ENCODE measurements at regions not wholly inside any gene's neighbourhood (a gene's known extent, or its start where the extent isn't known, plus 50 kb on each side); places are given as distances from the start of the nearest gene placed in this dataset.

DNA sequence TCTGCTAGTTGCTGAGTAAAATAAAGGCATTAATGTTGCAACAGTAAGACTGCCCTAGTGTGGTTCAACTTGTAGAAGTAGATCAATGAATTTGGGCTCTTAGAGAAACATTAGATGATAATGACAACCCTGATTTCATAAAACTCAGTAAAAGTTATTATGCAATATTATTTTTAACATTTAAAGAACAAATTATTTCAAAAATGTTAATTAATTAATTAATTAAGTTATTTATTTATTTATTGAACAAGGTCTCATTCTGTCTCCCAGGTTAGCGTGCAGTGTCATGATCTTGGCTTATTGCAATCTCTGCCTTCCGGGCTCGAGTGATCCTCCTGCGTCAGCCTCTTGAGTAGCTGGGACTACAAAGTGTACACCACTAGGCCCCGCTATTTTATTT, 1016.4 kb downstream of the VRK1 start:
- Histone ChIP-seq H3K27ac (no peak overlapping the region), H3K27me3 (no peaks in the 10 kb centered on the region), H3K4me3 (no peak overlapping the region), H3K36me3 (no peaks in the 10 kb centered on the region), H3K4me1 (no peaks in the 10 kb centered on the region), H3K9me3 (peaks cover 0 to 5% (median 0%) of the 10 kb centered on the region in 4 donors)
- WGBS, 2 donors = 92 to 97% methylated on average over 5 of the region's 5 CpGs
- no peak for TF ChIP-seq EP300 (IDR thresholded peaks at IDR 0.05)
- TF ChIP-seq, protein P1, sequence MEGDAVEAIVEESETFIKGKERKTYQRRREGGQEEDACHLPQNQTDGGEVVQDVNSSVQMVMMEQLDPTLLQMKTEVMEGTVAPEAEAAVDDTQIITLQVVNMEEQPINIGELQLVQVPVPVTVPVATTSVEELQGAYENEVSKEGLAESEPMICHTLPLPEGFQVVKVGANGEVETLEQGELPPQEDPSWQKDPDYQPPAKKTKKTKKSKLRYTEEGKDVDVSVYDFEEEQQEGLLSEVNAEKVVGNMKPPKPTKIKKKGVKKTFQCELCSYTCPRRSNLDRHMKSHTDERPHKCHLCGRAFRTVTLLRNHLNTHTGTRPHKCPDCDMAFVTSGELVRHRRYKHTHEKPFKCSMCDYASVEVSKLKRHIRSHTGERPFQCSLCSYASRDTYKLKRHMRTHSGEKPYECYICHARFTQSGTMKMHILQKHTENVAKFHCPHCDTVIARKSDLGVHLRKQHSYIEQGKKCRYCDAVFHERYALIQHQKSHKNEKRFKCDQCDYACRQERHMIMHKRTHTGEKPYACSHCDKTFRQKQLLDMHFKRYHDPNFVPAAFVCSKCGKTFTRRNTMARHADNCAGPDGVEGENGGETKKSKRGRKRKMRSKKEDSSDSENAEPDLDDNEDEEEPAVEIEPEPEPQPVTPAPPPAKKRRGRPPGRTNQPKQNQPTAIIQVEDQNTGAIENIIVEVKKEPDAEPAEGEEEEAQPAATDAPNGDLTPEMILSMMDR (IDR thresholded peaks at IDR 0.05) = no peak
- no peak for TF ChIP-seq POLR2A (IDR thresholded peaks at IDR 0.05)
- no peak for DNase-seq (ENCODE audit: low spot score in 2 of 2)

- DNase-seq (ENCODE audit: low spot score in 2 of 2) = no peak
- Histone ChIP-seq H3K4me1 (no peaks in the 10 kb centered on the region), H3K9me3 (peaks cover 0 to 5% (median 0%) of the 10 kb centered on the region in 4 donors), H3K27me3 (no peaks in the 10 kb centered on the region), H3K4me3 (no peak overlapping the region), H3K27ac (no peak overlapping the region), H3K36me3 (no peaks in the 10 kb centered on the region)
- 64 to 72% methylated on average over 2 of the region's 2 CpGs for WGBS, 2 donors
- TF ChIP-seq POLR2A (IDR thresholded peaks at IDR 0.05) = no peak
- TF ChIP-seq EP300 (IDR thresholded peaks at IDR 0.05) = no peak
These were observed 1023.6 kb downstream of the VRK1 start for GRCh38 chr14:97820781-97821180.

- H3K36me3 ChIP-seq = no peaks in the 10 kb centered on the region
- 23 to 68% methylated on average over 1 of the region's 1 CpG for whole genome bisulfite sequencing, 2 donors
- no peak for TF ChIP-seq POLR2A (IDR thresholded peaks at IDR 0.05)
- TF ChIP-seq, protein P1 (IDR thresholded peaks at IDR 0.05) = no peak
- no peak for TF ChIP-seq EP300 (IDR thresholded peaks at IDR 0.05)
These were observed 1027.0 kb downstream of the VRK1 start for GRCh38 chr14:97824218-97824617.

DNA sequence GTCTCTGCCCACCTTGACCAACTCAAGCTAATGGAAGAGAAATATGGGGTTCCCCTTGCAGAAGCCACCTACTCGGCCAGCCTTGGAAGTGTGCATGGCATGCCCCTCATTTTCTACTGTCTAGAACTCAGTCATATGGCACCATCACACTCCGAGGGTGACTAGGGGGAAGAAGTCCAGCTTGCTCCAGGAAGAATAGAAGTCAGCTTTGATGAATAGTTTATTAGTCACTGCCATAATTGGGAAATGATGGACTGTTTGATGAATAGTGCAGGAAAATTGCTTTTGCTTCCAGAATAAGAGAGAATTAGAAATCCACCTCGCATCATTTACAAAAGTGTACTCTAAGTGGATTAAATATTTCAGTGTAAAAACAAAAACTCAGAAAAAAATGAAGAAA, 1030.6 kb downstream of the VRK1 start:
- no peaks in the 10 kb centered on the region for H3K36me3 ChIP-seq
- H3K27ac ChIP-seq = no peak overlapping the region
- no peak for DNase-seq (ENCODE audit: low spot score in 2 of 2)
- H3K9me3 ChIP-seq = no peaks in the 10 kb centered on the region
- WGBS, 2 donors = 75 to 80% methylated on average over 3 of the region's 3 CpGs
- H3K4me1 ChIP-seq = no peaks in the 10 kb centered on the region
- TF ChIP-seq, protein P1 (IDR thresholded peaks at IDR 0.05) = no peak
- no peak for TF ChIP-seq EP300 (IDR thresholded peaks at IDR 0.05)
- no peak for TF ChIP-seq POLR2A (IDR thresholded peaks at IDR 0.05)
- H3K27me3 ChIP-seq = no peaks in the 10 kb centered on the region
- H3K4me3 ChIP-seq = no peak overlapping the region

More at GRCh38 chr14:97824218-97824617, 1027.0 kb downstream of the VRK1 start:
- no peak for DNase-seq (ENCODE audit: low spot score in 2 of 2)
- Histone ChIP-seq H3K4me3 (no peak overlapping the region), H3K4me1 (no peaks in the 10 kb centered on the region), H3K27ac (no peak overlapping the region), H3K9me3 (no peaks in the 10 kb centered on the region), H3K27me3 (no peaks in the 10 kb centered on the region)

GRCh38 chr14:97832776-97833175, 1035.6 kb downstream of the VRK1 start:
- no peak for DNase-seq (ENCODE audit: low spot score in 2 of 2)
- Histone ChIP-seq H3K27me3 (no peaks in the 10 kb centered on the region), H3K4me3 (no peak overlapping the region), H3K36me3 (no peaks in the 10 kb centered on the region), H3K4me1 (no peaks in the 10 kb centered on the region), H3K9me3 (no peaks in the 10 kb centered on the region), H3K27ac (no peak overlapping the region)
- TF ChIP-seq, protein P1 (IDR thresholded peaks at IDR 0.05) = no peak
- no peak for TF ChIP-seq POLR2A (IDR thresholded peaks at IDR 0.05)
- no peak for TF ChIP-seq EP300 (IDR thresholded peaks at IDR 0.05)
- 61 to 67% methylated on average over 11 of the region's 11 CpGs for WGBS, 2 donors

- DNase-seq (ENCODE audit: low spot score in 2 of 2) = no peak
- TF ChIP-seq, protein P1 (IDR thresholded peaks at IDR 0.05) = no peak
- TF ChIP-seq EP300 (IDR thresholded peaks at IDR 0.05) = no peak
- Histone ChIP-seq H3K9me3 (no peaks in the 10 kb centered on the region), H3K27me3 (no peaks in the 10 kb centered on the region), H3K4me3 (no peak overlapping the region), H3K27ac (no peak overlapping the region), H3K36me3 (no peaks in the 10 kb centered on the region), H3K4me1 (no peaks in the 10 kb centered on the region)
- WGBS, 2 donors = 68 to 74% methylated on average over 11 of the region's 11 CpGs
These were observed 1041.8 kb downstream of the VRK1 start for GRCh38 chr14:97838986-97839385.
